Vagina (tissue), 2 donors: ENCODE measurements at regions not wholly inside any gene's neighbourhood (a gene's known extent, or its start where the extent isn't known, plus 50 kb on each side); places are given as distances from the start of the nearest gene placed in this dataset.
"Not testable (repeated sequence)": the region's sequence is repeated elsewhere in the genome, so short reads cannot be mapped to it uniquely, and the experiment has no call there.

Experiments used
- DNase-seq, 2 donors: peaks; one replicate each; pipeline ENCODE4 v3.0.0-alpha.2; 2017; ENCODE audit errors: extremely low spot score in 2 of 2
- H3K27ac ChIP-seq: fragments of 200-600 bp; sonication (generic); one replicate; pipeline ENCODE4 v1.5.1; 2019
- H3K27me3 ChIP-seq: fragments of 200-600 bp; sonication (generic); one replicate; pipeline ENCODE4 v1.5.1; 2019
- H3K36me3 ChIP-seq, 2 donors: fragments of 200-600 bp; sonication (generic); one replicate each; pipeline ENCODE4 v1.5.1; 2017 to 2019
- H3K4me1 ChIP-seq: fragments of 200-600 bp; sonication (generic); one replicate; pipeline ENCODE4 v1.5.1; 2019
- H3K4me3 ChIP-seq, 2 donors: fragments of 200-600 bp; sonication (generic); 1 replicate in 1 of 2; 2 replicates in 1 of 2; pipeline ENCODE4 v1.5.1; 2016 to 2019
- H3K9me3 ChIP-seq: fragments of 200-600 bp; sonication (generic); one replicate; pipeline ENCODE4 v1.5.1; 2019
- POLR2A ChIP-seq, 2 donors: fragments of 450-650 bp; IDR thresholded peaks; one replicate each; pipeline ENCODE4 v1.6.1; 2017; ENCODE audit warnings: antibody characterized with exemption in 2 of 2, mild to moderate bottlenecking in 2 of 2, moderate library complexity in 2 of 2
- POLR2AphosphoS5 ChIP-seq, 2 donors: sonication (generic); formaldehyde crosslinking; IDR thresholded peaks; one replicate each; pipeline ENCODE4 v1.9.0; 2017; ENCODE audit warnings: antibody characterized with exemption in 2 of 2, mild to moderate bottlenecking in 2 of 2, low read depth in 1 of 2; ENCODE audit not compliant: insufficient read depth in 1 of 2
- intact Hi-C: fragments of 100-400 bp; cut with DNase I; formaldehyde crosslinking; loops from one replicate; pipeline ENCODE4 v1.15.1; 2023
- TF ChIP-seq, protein P1 (sequence below), 3 experiments: fragments of 450-650 bp in 2 of 3; fragments of 200-600 bp in 1 of 3; sonication (generic) in 1 of 3; IDR thresholded peaks; one replicate each; pipeline ENCODE4 v1.5.1; 2017 to 2019; ENCODE audit warnings: antibody characterized with exemption in 3 of 3, mild to moderate bottlenecking in 2 of 3, moderate library complexity in 2 of 3

DNA sequence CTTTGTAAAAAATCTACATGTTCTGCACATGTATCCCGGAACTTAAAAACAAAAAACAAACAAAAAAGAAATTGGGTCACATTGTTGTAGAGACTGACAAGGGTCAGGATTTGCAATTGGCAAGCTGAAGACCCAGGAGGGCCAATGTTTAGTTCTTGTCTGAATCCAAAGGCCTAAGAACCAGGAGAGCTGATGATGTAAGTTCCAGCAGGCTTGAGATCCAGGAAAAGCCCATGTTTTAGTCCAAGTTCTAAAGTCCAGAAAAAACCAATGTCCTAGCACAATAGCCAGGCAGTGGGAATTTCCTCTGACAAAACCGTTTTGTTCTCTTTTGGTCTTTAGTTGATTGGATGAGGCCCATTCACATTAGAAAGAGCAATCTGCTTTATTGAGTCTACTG is 244.9 kb downstream of the DMAC1 start:
- no peaks in the 10 kb centered on the region for H3K27me3 ChIP-seq
- H3K27ac ChIP-seq, result no peak overlapping the region
- no peak for DNase-seq
- TF ChIP-seq POLR2AphosphoS5 (IDR thresholded peaks at IDR 0.05; ENCODE audit: insufficient read depth in 1 of 2, low read depth in 1 of 2) (no peak), POLR2A (IDR thresholded peaks at IDR 0.05) (no peak)
- TF ChIP-seq, protein P1, sequence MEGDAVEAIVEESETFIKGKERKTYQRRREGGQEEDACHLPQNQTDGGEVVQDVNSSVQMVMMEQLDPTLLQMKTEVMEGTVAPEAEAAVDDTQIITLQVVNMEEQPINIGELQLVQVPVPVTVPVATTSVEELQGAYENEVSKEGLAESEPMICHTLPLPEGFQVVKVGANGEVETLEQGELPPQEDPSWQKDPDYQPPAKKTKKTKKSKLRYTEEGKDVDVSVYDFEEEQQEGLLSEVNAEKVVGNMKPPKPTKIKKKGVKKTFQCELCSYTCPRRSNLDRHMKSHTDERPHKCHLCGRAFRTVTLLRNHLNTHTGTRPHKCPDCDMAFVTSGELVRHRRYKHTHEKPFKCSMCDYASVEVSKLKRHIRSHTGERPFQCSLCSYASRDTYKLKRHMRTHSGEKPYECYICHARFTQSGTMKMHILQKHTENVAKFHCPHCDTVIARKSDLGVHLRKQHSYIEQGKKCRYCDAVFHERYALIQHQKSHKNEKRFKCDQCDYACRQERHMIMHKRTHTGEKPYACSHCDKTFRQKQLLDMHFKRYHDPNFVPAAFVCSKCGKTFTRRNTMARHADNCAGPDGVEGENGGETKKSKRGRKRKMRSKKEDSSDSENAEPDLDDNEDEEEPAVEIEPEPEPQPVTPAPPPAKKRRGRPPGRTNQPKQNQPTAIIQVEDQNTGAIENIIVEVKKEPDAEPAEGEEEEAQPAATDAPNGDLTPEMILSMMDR (IDR thresholded peaks at IDR 0.05), result no peak
- no peaks in the 10 kb centered on the region for H3K4me1 ChIP-seq
- H3K36me3 ChIP-seq, result no peaks in the 10 kb centered on the region
- H3K4me3 ChIP-seq, result no peak overlapping the region
- H3K9me3 ChIP-seq, result no peaks in the 10 kb centered on the region
- intact Hi-C loops, result no loop called here

DNA sequence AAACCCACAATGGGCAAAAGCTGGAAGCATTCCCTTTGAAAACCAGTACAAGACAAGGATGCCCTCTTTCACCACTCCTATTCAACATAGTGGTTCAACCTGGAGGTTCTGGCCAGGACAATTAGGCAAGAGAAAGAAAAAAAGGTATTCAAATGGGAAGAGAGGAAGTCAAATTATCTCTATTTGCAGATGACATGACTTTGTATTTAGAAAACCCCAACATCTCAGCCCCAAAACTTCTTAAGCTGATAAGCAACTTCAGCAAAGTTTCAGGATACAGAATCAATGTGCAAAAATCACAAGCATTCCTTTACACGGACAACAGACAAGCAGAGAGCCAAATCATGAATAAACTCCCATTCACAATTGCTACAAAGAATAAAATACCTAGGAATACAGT is 246.9 kb downstream of the DMAC1 start:
- H3K27me3 ChIP-seq, DNase-seq, H3K27ac ChIP-seq, H3K36me3 ChIP-seq, H3K4me1 ChIP-seq, H3K4me3 ChIP-seq, H3K9me3 ChIP-seq, intact Hi-C loops: not testable (repeated sequence)

DNA sequence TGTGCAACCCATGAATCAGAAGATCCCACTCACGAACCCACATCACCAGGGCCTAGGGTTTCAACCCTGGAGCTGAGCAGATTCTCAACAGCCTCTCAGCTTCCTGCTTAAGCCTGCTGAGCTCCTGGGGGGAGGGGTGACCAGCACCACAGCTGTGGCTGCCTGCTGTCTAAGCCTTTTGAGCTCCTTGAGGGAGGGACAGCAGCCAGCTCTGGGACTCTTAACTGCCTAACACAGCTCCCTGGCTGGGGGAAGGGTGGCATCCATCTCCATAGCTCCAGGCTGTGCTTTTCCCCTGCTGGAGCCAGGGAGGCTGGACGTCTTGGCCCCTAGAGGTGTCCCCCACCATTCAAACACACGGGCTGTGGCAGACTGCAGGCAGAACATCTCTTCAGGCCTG is 250.3 kb downstream of the DMAC1 start:
- TF ChIP-seq, protein P1 (IDR thresholded peaks at IDR 0.05), result no peak
- TF ChIP-seq POLR2AphosphoS5 (IDR thresholded peaks at IDR 0.05; ENCODE audit: insufficient read depth in 1 of 2, low read depth in 1 of 2), result no peak
- no peak for TF ChIP-seq POLR2A (IDR thresholded peaks at IDR 0.05)
- Histone ChIP-seq H3K9me3 (no peaks in the 10 kb centered on the region), H3K4me1 (no peaks in the 10 kb centered on the region), H3K4me3 (no peak overlapping the region), H3K27me3 (no peaks in the 10 kb centered on the region), H3K27ac (no peak overlapping the region), H3K36me3 (no peaks in the 10 kb centered on the region)
- intact Hi-C loops, result no loop called here
- DNase-seq, result no peak

GRCh38 chr9:7546261-7546660 is 253.3 kb downstream of the DMAC1 start:
- Histone ChIP-seq H3K9me3 (no peaks in the 10 kb centered on the region), H3K27me3 (no peaks in the 10 kb centered on the region), H3K27ac (no peak overlapping the region), H3K4me1 (no peaks in the 10 kb centered on the region), H3K4me3 (no peak overlapping the region), H3K36me3 (no peaks in the 10 kb centered on the region)
- intact Hi-C loops, result no loop called here
- no peak for TF ChIP-seq POLR2AphosphoS5 (IDR thresholded peaks at IDR 0.05; ENCODE audit: insufficient read depth in 1 of 2, low read depth in 1 of 2)
- no peak for DNase-seq

DNA sequence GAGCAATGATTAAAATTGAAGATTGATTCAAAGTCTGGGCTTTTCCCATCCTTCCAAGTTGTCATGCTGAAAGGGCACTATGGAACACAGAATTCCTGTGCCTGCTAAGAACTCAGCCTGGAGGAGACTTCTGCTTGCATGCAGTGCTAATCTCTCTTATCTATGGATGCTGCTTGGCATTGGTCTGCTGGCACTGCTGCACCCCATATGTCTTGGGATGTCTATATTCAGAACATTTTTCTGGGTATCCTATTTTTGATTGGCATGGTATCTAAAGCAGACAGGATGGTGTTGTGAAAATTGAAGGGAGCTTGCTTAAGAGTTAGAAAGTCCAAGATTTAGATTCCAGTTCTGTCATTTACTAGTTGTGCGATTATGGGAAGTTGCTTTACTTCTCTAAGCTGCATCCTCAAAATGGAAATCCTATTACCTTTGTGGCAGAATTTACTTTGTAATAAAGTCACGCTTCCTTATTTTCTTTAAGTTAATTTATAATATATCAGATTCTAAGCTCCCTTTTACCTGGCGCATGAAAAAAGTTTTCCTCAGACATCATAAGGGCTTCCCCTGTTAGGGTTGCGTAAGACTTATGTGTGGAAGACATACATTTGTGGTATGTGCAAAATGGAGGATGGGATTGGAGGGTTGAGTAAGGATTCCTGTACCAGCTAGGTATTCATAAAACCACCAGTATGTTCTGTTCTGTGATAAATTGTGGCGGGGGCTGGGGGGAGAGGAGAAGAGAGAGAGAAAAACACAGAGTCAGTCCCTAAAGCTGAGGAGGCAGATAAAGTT is 254.0 kb downstream of the DMAC1 start:
- H3K27me3 ChIP-seq, result no peaks in the 10 kb centered on the region
- no peak overlapping the region for H3K4me3 ChIP-seq
- no peak for DNase-seq
- H3K4me1 ChIP-seq, result no peaks in the 10 kb centered on the region
- TF ChIP-seq POLR2AphosphoS5 (IDR thresholded peaks at IDR 0.05; ENCODE audit: insufficient read depth in 1 of 2, low read depth in 1 of 2) (no peak), POLR2A (IDR thresholded peaks at IDR 0.05) (no peak)
- TF ChIP-seq, protein P1 (IDR thresholded peaks at IDR 0.05), result no peak
- H3K36me3 ChIP-seq, result no peaks in the 10 kb centered on the region
- no peak overlapping the region for H3K27ac ChIP-seq
- no peaks in the 10 kb centered on the region for H3K9me3 ChIP-seq
- intact Hi-C loops, result no loop called here

GRCh38 chr9:7542693-7543092 is 256.9 kb downstream of the DMAC1 start:
- intact Hi-C loops, result no loop called here
- TF ChIP-seq POLR2A (IDR thresholded peaks at IDR 0.05) (no peak), POLR2AphosphoS5 (IDR thresholded peaks at IDR 0.05; ENCODE audit: insufficient read depth in 1 of 2, low read depth in 1 of 2) (no peak)
- TF ChIP-seq, protein P1 (IDR thresholded peaks at IDR 0.05), result no peak
- no peaks in the 10 kb centered on the region for H3K9me3 ChIP-seq

More at GRCh38 chr9:7542693-7543092, 256.9 kb downstream of the DMAC1 start:
- H3K27me3 ChIP-seq, result no peaks in the 10 kb centered on the region
- no peak overlapping the region for H3K27ac ChIP-seq
- H3K4me3 ChIP-seq, result no peak overlapping the region
- no peak for DNase-seq
- no peaks in the 10 kb centered on the region for H3K36me3 ChIP-seq
- H3K4me1 ChIP-seq, result no peaks in the 10 kb centered on the region
